HG02981 (cell line): ENCODE measurements at regions not wholly inside any gene's neighbourhood (a gene's known extent, or its start where the extent isn't known, plus 50 kb on each side); places are given as distances from the start of the nearest gene placed in this dataset.
"Not testable (repeated sequence)": the region's sequence is repeated elsewhere in the genome, so short reads cannot be mapped to it uniquely, and the experiment has no call there.

Source experiments
- ATAC-seq: cut with Tn5 transposase; IDR thresholded peaks from one replicate; pipeline ENCODE4 v1.9.1; 2021; ENCODE audit warnings: mild to moderate bottlenecking, moderate library complexity; ENCODE audit not compliant: unreplicated experiment

- ATAC-seq, result no peak
These were observed 92.1 kb upstream of the SPTLC3 start for GRCh38 chr20:12916699-12917098.

GRCh38 chr20:12924126-12924525, 84.6 kb upstream of the SPTLC3 start:
- no peak for ATAC-seq

- ATAC-seq, result peak; percentile 96
These were observed 83.5 kb upstream of the SPTLC3 start for GRCh38 chr20:12925210-12925755.

- ATAC-seq, result no peak
These were observed 82.6 kb upstream of the SPTLC3 start for GRCh38 chr20:12925863-12926793.

- ATAC-seq, result no peak
These were observed 81.3 kb upstream of the SPTLC3 start for GRCh38 chr20:12927489-12927888.

- ATAC-seq, result no peak
These were observed 80.4 kb upstream of the SPTLC3 start for GRCh38 chr20:12928358-12928754.

- no peak for ATAC-seq
These were observed 79.9 kb upstream of the SPTLC3 start for GRCh38 chr20:12928755-12929401.

GRCh38 chr20:12936020-12936419, 72.8 kb upstream of the SPTLC3 start:
- no peak for ATAC-seq

- ATAC-seq, result no peak
These were observed 72.2 kb upstream of the SPTLC3 start for GRCh38 chr20:12936524-12936923.

- no peak for ATAC-seq
These were observed 67.7 kb upstream of the SPTLC3 start for GRCh38 chr20:12941025-12941424.

- ATAC-seq, result peak; percentile 95
These were observed 66.6 kb upstream of the SPTLC3 start for GRCh38 chr20:12942123-12942522.

- ATAC-seq, result no peak
These were observed 62.0 kb upstream of the SPTLC3 start for GRCh38 chr20:12946789-12947188.

GRCh38 chr20:12947691-12948090, 61.1 kb upstream of the SPTLC3 start:
- no peak for ATAC-seq

- no peak for ATAC-seq
These were observed 59.3 kb upstream of the SPTLC3 start for GRCh38 chr20:12949429-12949980.

GRCh38 chr20:12954254-12954653, 54.5 kb upstream of the SPTLC3 start:
- not testable (repeated sequence) for ATAC-seq

- no peak for ATAC-seq
These were observed 53.2 kb upstream of the SPTLC3 start for GRCh38 chr20:12955611-12956010.

GRCh38 chr20:12956303-12956702, 52.5 kb upstream of the SPTLC3 start:
- no peak for ATAC-seq

GRCh38 chr20:12957968-12958367, 50.8 kb upstream of the SPTLC3 start:
- ATAC-seq, result no peak
